Stimulated activated CD8-positive, alpha-beta memory T cell treated with anti-CD3 and anti-CD28 coated beads, Interleukin-4, amount 100 ng/mL, for 48 hours (primary cell): ENCODE measurements at regions not wholly inside any gene's neighbourhood (a gene's known extent, or its start where the extent isn't known, plus 50 kb on each side); places are given as distances from the start of the nearest gene placed in this dataset.

Experiments
- DNase-seq: peaks from one replicate; pipeline ENCODE4 v3.0.0-alpha.2; 2020

DNA sequence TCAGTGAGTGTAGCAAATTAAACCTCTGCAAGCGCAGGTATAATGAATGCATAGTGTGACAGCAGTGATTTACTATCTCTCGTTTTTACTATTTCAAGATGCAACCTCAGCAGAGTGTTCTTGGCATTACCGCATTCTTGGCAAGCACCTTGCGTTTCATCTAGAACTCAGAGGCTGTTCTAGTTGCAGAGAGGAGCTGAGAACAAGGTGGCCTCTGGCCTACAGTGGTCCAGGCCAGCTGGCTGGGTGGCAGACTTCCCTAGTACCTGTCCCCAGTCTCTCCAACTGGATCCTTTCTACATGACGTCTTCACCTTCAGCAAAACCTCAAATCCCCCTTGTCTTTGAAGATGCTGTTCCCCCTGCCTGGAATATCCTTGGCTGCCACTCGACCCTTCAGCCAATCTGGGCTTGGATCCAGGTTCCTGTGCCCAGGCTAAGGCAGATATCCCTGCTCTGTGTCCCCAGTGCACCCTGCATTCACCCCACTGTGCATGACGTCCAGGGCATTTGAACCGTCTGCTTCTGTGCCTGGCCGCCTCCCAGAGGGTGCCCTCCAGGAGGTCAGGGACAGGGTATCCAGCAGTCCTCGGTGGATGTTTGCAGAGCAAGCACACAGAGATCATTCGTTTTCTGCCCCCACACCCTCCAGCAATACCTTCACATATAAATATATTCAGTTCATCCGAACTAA, 120.4 kb upstream of the CPEB4 start:
- DNase-seq, result no peak

DNA sequence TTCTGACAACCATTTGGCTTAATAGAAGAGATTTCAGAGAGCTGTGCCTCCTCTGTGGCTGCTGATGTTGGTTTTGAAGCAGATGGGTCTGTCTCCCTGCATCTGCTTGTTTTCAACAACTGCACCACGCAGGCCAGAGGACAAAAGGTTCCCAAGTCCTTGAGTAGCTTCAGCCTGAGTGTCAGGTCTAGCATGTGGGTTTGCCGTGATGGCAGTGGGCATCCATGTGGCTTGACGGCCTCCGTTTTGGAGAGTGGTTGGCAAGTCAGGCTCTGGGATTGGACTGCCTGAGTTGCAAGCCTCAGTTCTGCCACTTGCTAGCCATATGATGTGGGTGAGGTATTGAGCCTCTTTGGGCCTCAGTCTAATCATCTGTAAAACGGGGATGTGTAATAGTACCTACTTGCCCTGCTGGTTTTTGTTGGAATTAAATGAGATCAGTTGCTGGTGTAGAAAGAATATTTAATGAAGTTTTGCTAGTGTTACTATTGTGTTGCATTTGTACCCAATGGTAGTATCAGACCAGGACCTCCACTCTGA, 119.8 kb upstream of the CPEB4 start:
- no peak for DNase-seq

- no peak for DNase-seq
Measured at GRCh38 chr5:173768891-173769290, 119.3 kb upstream of the CPEB4 start.

GRCh38 chr5:173770637-173771036, 117.5 kb upstream of the CPEB4 start:
- no peak for DNase-seq

DNA sequence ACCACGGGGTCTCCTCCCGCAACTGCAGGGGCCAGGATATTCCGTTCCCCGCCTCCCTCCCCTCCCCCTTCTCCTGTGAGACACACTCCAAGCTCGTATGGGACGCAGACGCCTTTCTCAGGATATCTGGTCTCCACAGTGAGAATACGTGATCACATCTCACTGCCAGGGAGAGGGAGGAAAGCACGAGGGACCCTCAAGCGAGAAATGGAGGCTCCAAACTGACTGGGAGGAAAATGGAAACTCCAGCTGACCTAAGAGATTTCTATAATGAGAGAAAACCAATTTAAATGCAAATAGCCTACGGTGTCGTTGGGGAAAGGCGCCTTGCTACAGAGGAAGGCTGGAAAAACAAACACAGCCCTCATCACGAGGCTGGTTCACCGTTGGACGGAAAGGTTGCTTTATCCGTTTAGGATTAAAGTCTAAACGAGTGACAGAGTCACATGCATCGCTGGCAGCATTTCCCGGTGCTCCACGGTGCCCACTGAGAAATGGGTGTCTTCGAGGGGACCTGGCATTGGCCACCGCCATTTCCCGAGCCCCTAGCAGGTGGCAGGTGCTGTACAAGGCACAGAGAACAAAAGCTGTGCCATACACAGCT, 116.9 kb upstream of the CPEB4 start:
- no peak for DNase-seq

- no peak for DNase-seq
Measured at GRCh38 chr5:173771725-173772383, 116.3 kb upstream of the CPEB4 start.

DNA sequence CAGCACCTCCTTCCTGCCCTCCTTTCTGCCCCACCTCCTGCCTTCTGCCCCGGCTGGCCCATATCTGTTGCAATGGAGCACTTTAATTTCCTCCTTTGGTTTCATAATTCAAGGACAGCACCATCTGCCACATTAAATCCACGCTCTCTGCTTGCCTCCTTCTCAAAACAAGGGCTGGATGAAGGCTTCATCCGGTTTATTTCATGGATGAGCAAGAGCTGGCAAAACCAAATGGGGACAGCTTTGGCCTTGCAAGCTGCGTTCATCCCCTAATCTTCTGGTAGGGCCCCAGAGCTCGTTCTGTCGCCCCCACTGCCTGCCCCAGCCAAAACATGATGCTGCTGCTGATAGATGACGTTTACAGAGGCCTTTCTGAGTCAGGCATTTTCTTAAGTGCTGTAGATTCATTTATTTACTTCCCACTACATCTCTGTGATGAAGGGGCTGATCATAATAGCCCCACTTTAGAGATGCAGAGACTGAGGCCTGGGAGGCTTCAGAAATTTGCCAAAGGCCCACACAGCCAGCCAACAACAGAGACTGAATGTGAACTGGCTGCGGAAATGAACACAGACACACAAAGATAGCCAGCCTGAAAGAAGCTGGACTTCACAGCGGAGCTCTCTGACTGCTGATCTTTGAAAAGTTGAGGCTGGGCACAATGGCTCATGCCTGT, 115.6 kb upstream of the CPEB4 start:
- DNase-seq, result no peak

- DNase-seq, result no peak
Measured at GRCh38 chr5:173774271-173774761, 113.8 kb upstream of the CPEB4 start.

DNA sequence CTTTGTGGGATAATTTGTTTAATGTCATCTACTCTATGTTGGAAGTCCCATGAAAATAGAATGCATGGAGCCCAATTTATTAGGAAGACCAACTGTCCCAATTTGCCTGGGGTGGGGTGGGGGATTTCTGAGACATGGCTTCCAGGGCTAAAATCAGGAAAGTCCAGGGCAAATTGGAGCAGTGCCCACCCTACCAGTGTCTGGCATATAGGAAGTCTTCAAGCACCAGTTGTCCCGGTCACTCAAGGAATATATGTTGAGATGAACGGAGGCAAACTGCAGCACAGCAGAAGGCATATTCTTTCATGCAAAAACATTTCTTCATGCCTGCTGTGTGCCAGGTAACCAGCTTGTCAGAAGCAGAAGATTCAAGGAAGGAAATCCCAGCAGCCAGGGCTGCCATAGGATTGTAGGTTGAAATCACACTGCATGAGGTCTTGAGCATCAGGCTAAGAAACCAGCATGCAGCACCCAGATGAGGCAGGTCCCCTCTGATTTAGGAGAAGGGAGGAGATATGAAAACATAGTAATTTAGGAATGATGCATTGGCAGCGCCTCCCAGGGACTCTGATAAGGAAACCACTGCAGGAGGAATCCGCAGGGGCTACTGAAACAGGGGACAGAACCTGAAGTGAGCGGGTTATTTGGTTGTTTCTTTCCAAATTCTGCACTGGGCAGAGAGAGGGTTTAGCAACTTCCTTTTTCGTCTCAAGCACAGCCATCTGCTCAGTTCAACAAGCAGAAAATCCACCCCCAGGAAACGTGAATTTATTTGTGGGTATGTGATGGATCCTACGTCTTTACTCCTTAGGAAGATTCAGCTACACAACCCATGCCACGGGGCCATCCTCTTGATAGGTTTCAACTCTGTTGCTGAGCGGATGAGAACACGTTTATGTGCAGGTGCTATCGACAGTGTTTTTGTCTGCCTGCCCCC, 112.6 kb upstream of the CPEB4 start:
- no peak for DNase-seq

DNA sequence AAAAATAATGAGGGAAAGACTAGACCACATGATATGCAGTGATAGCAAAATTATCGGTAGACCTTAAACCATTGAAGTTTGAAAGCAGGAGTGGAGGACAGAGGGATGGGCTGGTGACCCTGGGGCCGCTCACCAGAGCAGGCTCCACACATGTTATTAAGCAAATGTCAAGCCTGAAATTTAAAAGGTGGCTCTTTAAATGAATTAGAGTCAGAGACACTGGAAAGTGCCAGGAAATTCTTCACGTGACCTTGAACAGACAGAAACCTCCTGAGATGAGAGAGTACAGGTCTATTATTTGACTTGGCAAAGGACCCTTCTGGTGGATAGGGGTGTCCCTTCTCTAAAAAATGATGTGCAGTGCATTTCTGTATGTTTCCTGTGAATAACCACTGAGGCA, 111.0 kb upstream of the CPEB4 start:
- no peak for DNase-seq

GRCh38 chr5:173777674-173778073, 110.5 kb upstream of the CPEB4 start:
- DNase-seq, result no peak

GRCh38 chr5:173778152-173778782, 109.9 kb upstream of the CPEB4 start:
- no peak for DNase-seq

- no peak for DNase-seq
Measured at GRCh38 chr5:173778784-173779304, 109.3 kb upstream of the CPEB4 start.

- DNase-seq, result no peak
Measured at GRCh38 chr5:173780235-173781234, 107.6 kb upstream of the CPEB4 start.

DNA sequence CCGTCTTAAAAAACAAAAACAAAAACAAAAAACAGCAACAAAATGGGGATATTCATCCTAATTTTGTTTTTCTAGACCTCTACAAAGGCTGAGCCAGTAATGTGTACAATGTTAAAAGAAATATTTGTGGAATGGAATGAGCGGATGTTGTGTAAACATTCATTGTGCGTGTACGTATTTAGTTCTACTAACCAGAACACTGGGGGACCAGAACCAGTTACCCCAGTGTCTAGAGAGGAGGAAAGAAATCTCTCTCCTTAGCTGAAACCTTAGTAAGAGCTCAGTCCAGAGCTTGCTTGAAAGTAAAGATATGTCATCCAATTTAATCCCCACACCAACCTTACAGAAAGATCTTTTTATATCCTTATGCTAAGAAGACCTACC, 106.7 kb upstream of the CPEB4 start:
- no peak for DNase-seq

GRCh38 chr5:173781816-173782670, 106.1 kb upstream of the CPEB4 start:
- peak; percentile 67 for DNase-seq

DNA sequence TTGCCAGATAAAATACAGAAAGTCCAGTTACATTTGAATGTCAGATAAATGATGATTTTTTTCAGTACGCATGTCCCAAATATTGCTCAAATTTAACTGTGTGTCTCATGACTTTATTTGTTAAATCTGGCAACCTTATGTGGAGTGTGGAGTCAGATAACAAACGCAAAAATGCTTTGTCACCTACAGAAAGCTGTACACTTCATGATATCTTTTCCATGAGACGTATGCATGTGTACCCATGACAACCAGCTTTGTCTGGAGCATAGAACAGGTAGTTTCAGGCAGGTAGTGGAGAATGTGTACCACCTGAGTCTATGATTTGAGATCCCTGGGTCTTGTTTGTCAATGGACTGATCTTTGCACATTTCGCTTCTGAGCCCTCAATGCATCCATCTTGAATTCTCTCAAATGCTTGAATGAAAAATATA, 105.5 kb upstream of the CPEB4 start:
- DNase-seq, result no peak

DNA sequence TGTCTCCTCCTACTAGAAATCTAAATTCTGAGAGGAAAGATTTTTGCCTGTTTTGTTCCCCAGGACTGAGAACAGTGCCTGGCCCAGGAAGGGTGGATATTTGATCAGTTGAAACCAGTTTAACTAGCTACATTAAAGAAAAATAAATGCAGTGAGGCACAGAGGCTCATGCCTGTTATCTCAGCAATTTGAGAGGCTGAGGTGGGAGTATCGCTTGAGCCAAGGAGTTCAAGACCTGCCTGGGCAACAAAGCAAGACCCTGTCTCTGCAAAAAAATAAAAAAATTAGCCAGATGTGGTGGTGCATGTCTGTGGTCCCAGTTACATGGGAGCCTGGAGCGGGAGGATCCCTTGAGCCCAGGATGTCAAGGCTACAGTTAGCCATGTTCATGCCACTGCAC, 104.8 kb upstream of the CPEB4 start:
- DNase-seq, result no peak

- no peak for DNase-seq
Measured at GRCh38 chr5:173785400-173785799, 102.7 kb upstream of the CPEB4 start.
